ENCODE measurements at regions not wholly inside any gene's neighbourhood (a gene's known extent, or its start where the extent isn't known, plus 50 kb on each side); places are given as distances from the start of the nearest gene placed in this dataset.

- TF ChIP-seq CTCF (conservative IDR thresholded peaks at IDR 0.05) (no peak), ZFX (IDR thresholded peaks at IDR 0.05) (no peak)
These were observed 196.6 kb upstream of the KCNG1 start for GRCh38 chr20:51219544-51219943.

Data from C4-2B (cell line).